OCI-LY1 (cell line): ENCODE measurements at regions not wholly inside any gene's neighbourhood (a gene's known extent, or its start where the extent isn't known, plus 50 kb on each side); places are given as distances from the start of the nearest gene placed in this dataset.
"Not testable (repeated sequence)": the region's sequence is repeated elsewhere in the genome, so short reads cannot be mapped to it uniquely, and the experiment has no call there.

Source experiments
- H2AFZ ChIP-seq: fragments of 200-600 bp; sonication (generic), shearing (Covaris generic); 2 replicates; pipeline ENCODE4 v1.6.0; 2014; ENCODE audit warnings: antibody characterized with exemption, mild to moderate bottlenecking, low read length
- H3F3A ChIP-seq: fragments of 200-600 bp; sonication (generic), shearing (Covaris generic); 2 replicates; pipeline ENCODE4 v1.6.0; 2014; ENCODE audit warnings: mild to moderate bottlenecking, antibody characterized with exemption, low read length, moderate library complexity; ENCODE audit not compliant: insufficient read depth
- H3K27ac ChIP-seq: fragments of 200-600 bp; sonication (generic); 2 replicates; pipeline ENCODE4 v1.5.1; 2014; ENCODE audit warnings: low read length, mixed run types, mild to moderate bottlenecking, low read depth; ENCODE audit not compliant: poor library complexity, severe bottlenecking
- H3K27me3 ChIP-seq: fragments of 200-600 bp; sonication (generic); 2 replicates; pipeline ENCODE4 v1.6.0; 2014; ENCODE audit warnings: antibody characterized with exemption, mild to moderate bottlenecking, low read length, moderate library complexity; ENCODE audit not compliant: insufficient read depth
- H3K36me3 ChIP-seq: fragments of 200-600 bp; sonication (generic); 2 replicates; pipeline ENCODE4 v1.6.1; 2014; ENCODE audit warnings: mild to moderate bottlenecking, antibody characterized with exemption, low read length, moderate library complexity, mixed read lengths; ENCODE audit not compliant: insufficient read depth
- H3K4me1 ChIP-seq: fragments of 200-600 bp; sonication (generic); 2 replicates; pipeline ENCODE4 v1.5.1; 2014; ENCODE audit warnings: mild to moderate bottlenecking, low read length, moderate library complexity; ENCODE audit not compliant: insufficient read depth, severe bottlenecking
- H3K4me2 ChIP-seq: fragments of 200-600 bp; sonication (generic), shearing (Covaris generic); 2 replicates; pipeline ENCODE4 v1.6.1; 2014; ENCODE audit warnings: low read length
- H3K4me3 ChIP-seq: fragments of 200-600 bp; sonication (generic); 2 replicates; pipeline ENCODE4 v1.5.1; 2014; ENCODE audit warnings: low read length, low read depth, mild to moderate bottlenecking, mixed read lengths; ENCODE audit not compliant: poor library complexity, severe bottlenecking
- H3K79me2 ChIP-seq: fragments of 200-600 bp; shearing (Covaris generic); 2 replicates; pipeline ENCODE4 v1.6.1; 2016; ENCODE audit warnings: mixed run types, low read length, mixed read lengths; ENCODE audit not compliant: insufficient read depth
- H3K9ac ChIP-seq: fragments of 200-600 bp; sonication (generic), shearing (Covaris generic); 2 replicates; pipeline ENCODE4 v1.6.1; 2014; ENCODE audit warnings: mild to moderate bottlenecking, low read length, mixed read lengths
- H3K9me2 ChIP-seq: fragments of 200-600 bp; sonication (generic), shearing (Covaris generic); 2 replicates; pipeline ENCODE4 v1.6.1; 2014; ENCODE audit warnings: low read depth, mild to moderate bottlenecking, low read length, mixed read lengths
- H3K9me3 ChIP-seq: fragments of 200-600 bp; shearing (Covaris generic); 2 replicates; pipeline ENCODE4 v1.6.1; 2014; ENCODE audit warnings: low read length, mixed read lengths
- H4K20me1 ChIP-seq: fragments of 200-600 bp; sonication (generic), shearing (Covaris generic); 2 replicates; pipeline ENCODE4 v1.6.0; 2016; ENCODE audit warnings: mild to moderate bottlenecking, low read length; ENCODE audit not compliant: insufficient read depth
- CTCF ChIP-seq: fragments of 200-600 bp; sonication (generic), shearing (Covaris generic); IDR thresholded peaks from 2 replicates; pipeline ENCODE4 v1.5.1; 2017; ENCODE audit warnings: mild to moderate bottlenecking, antibody characterized with exemption, low read length, moderate library complexity, mixed read lengths
- EZH2 ChIP-seq: fragments of 200-600 bp; sonication (generic), shearing (Covaris generic); IDR thresholded peaks from 2 replicates; pipeline ENCODE4 v1.8.0; 2017; ENCODE audit warnings: borderline replicate concordance, mixed run types, mild to moderate bottlenecking, antibody characterized with exemption, low read length, moderate library complexity, mixed read lengths

- H3K27me3 ChIP-seq: peaks cover 3% of the 10 kb centered on the region; the same call in 1 of the 2 replicates
Measured at GRCh38 chr16:86076606-86077005, 177.6 kb downstream of the IRF8 start.

GRCh38 chr16:86077243-86077940 lies 178.4 kb downstream of the IRF8 start:
- Histone ChIP-seq H4K20me1 (no peaks in the 10 kb centered on the region), H3K79me2 (no peaks in the 10 kb centered on the region), H3F3A (no peaks in the 10 kb centered on the region), H2AFZ (no peak overlapping the region), H3K9me3 (no peaks in the 10 kb centered on the region), H3K36me3 (no peaks in the 10 kb centered on the region), H3K4me3 (no peak overlapping the region), H3K4me1 (no peaks in the 10 kb centered on the region), H3K4me2 (no peak overlapping the region), H3K27me3 (peaks cover 3% of the 10 kb centered on the region; the same call in 1 of the 2 replicates), H3K27ac (no peak overlapping the region), H3K9me2 (no peaks in the 10 kb centered on the region), H3K9ac (no peak overlapping the region)
- TF ChIP-seq CTCF (no peak), EZH2 (no peak)

More at GRCh38 chr16:86076606-86077005, 177.6 kb downstream of the IRF8 start:
- H3K9me2 ChIP-seq: no peaks in the 10 kb centered on the region
- no peak overlapping the region for H3K4me3 ChIP-seq
- H3K9ac ChIP-seq: no peak overlapping the region
- no peak overlapping the region for H2AFZ ChIP-seq
- H3K79me2 ChIP-seq: no peaks in the 10 kb centered on the region
- no peak overlapping the region for H3K27ac ChIP-seq
- H4K20me1 ChIP-seq: no peaks in the 10 kb centered on the region
- no peak for TF ChIP-seq EZH2
- TF ChIP-seq CTCF: no peak
- no peak overlapping the region for H3K4me2 ChIP-seq
- no peaks in the 10 kb centered on the region for H3F3A ChIP-seq
- H3K36me3 ChIP-seq: no peaks in the 10 kb centered on the region
- H3K9me3 ChIP-seq: no peaks in the 10 kb centered on the region
- no peaks in the 10 kb centered on the region for H3K4me1 ChIP-seq

- no peak overlapping the region for H3K4me3 ChIP-seq
- no peaks in the 10 kb centered on the region for H3K36me3 ChIP-seq
- H3K27ac ChIP-seq: no peak overlapping the region
- no peak overlapping the region for H2AFZ ChIP-seq
- no peaks in the 10 kb centered on the region for H3K9me3 ChIP-seq
- H3K27me3 ChIP-seq: peaks cover 3% of the 10 kb centered on the region; the same call in 1 of the 2 replicates
- no peaks in the 10 kb centered on the region for H3K9me2 ChIP-seq
- TF ChIP-seq CTCF: no peak
- no peak overlapping the region for H3K4me2 ChIP-seq
- no peaks in the 10 kb centered on the region for H3K4me1 ChIP-seq
- no peaks in the 10 kb centered on the region for H4K20me1 ChIP-seq
- H3K9ac ChIP-seq: no peak overlapping the region
- no peaks in the 10 kb centered on the region for H3K79me2 ChIP-seq
- H3F3A ChIP-seq: no peaks in the 10 kb centered on the region
Measured at GRCh38 chr16:86078121-86078600, 179.2 kb downstream of the IRF8 start.

GRCh38 chr16:86078711-86079110 lies 179.7 kb downstream of the IRF8 start:
- H3K9ac ChIP-seq, H3K9me3 ChIP-seq, H3K4me2 ChIP-seq, H3K9me2 ChIP-seq, H2AFZ ChIP-seq, H3K36me3 ChIP-seq, H3K27me3 ChIP-seq, H3K4me3 ChIP-seq, H3K27ac ChIP-seq, H3K4me1 ChIP-seq, H4K20me1 ChIP-seq, H3F3A ChIP-seq, H3K79me2 ChIP-seq: not testable (repeated sequence)
